Erythroblast (primary cell): ENCODE measurements at regions not wholly inside any gene's neighbourhood (a gene's known extent, or its start where the extent isn't known, plus 50 kb on each side); places are given as distances from the start of the nearest gene placed in this dataset.

Source experiments
- GATA1 ChIP-seq: IDR thresholded peaks from 2 replicates; pipeline ENCODE4 v1.6.1; 2011; ENCODE audit warnings: low read depth, mild to moderate bottlenecking, control low read depth, low read length, moderate library complexity
- POLR2A ChIP-seq: IDR thresholded peaks from 2 replicates; pipeline ENCODE4 v1.6.1; 2011; ENCODE audit warnings: mild to moderate bottlenecking, low read length

GRCh38 chr6:22706651-22707050 is 137.3 kb downstream of the HDGFL1 start:
- TF ChIP-seq POLR2A = no peak
- no peak for TF ChIP-seq GATA1
